HepG2 (cell line): ENCODE measurements at regions not wholly inside any gene's neighbourhood (a gene's known extent, or its start where the extent isn't known, plus 50 kb on each side); places are given as distances from the start of the nearest gene placed in this dataset.

Experiments
- ATAC-seq: fragments of 200-7000 bp; cut with Tn5 transposase; 3 replicates; pipeline ENCODE4 v1.9.1; 2020; ENCODE audit warnings: mild to moderate bottlenecking, moderate library complexity
- BruUV-seq: library from RNA; stranded (reverse); fragments of 400-500 nt; replicated peaks from 2 replicates; lab custom pipeline; 2021; lab: Mats Ljungman, UMichigan
- CTCF ChIA-PET: fragments of 300-600 bp; formaldehyde crosslinking; extraction: SDS; loops from one replicate; lab custom pipeline; 2021; ENCODE audit warnings: low total read pairs, inconsistent platforms, low intra/inter-chr PET ratio; lab: Yijun Ruan, JAX
- POLR2A ChIA-PET: fragments of 350-600 bp; sonication (Branson Sonifier 250); formaldehyde crosslinking; loops from one replicate; lab custom pipeline; 2020; ENCODE audit warnings: antibody characterized with exemption, inconsistent platforms; lab: Yijun Ruan, JAX
- DNase-seq: peaks from one replicate; pipeline ENCODE4 v3.0.0-alpha.2; 2015; ENCODE audit warnings: low spot score
- FAIRE-seq: peaks from 3 replicates; lab custom pipeline; 2011; peaks lifted over from hg19 to GRCh38; lab: Jason Lieb, UNC
- H2AFZ ChIP-seq: one replicate; pipeline ENCODE4 v1.6.1; 2011; ENCODE audit warnings: low read length, inconsistent platforms
- H3K27ac ChIP-seq: fragments of 300-600 bp; 3 replicates; pipeline ENCODE4 v1.8.0; 2011; ENCODE audit warnings: mixed run types, mild to moderate bottlenecking, mixed read lengths, low read length, inconsistent platforms; ENCODE audit not compliant: insufficient read depth; ENCODE audit errors: extremely low read length
- H3K27me3 ChIP-seq, 2 experiments: fragments of 200-600 bp in 1 of 2; 2 replicates in 1 of 2; 3 replicates in 1 of 2; pipeline versions ENCODE4 v1.6.0 to v1.8.0; 2011; ENCODE audit warnings: low read length in 2 of 2, mild to moderate bottlenecking in 2 of 2, moderate library complexity in 2 of 2, inconsistent platforms in 1 of 2; ENCODE audit not compliant: insufficient read depth in 2 of 2, control insufficient read depth in 1 of 2
- H3K36me3 ChIP-seq, 2 experiments: fragments of 200-600 bp in 1 of 2; replicated peaks in 1 of 2; 2 replicates in 1 of 2; 3 replicates in 1 of 2; pipeline versions ENCODE4 v1.5.1 to v1.8.0; 2011; ENCODE audit warnings: low read length in 2 of 2, inconsistent platforms in 1 of 2; ENCODE audit not compliant: insufficient read depth in 2 of 2, control insufficient read depth in 1 of 2
- H3K4me1 ChIP-seq: 2 replicates; pipeline ENCODE4 v1.5.1; 2012; ENCODE audit warnings: low read length, inconsistent platforms; ENCODE audit not compliant: insufficient read depth
- H3K4me2 ChIP-seq: 2 replicates; pipeline ENCODE4 v1.6.0; 2011; ENCODE audit warnings: low read depth, low read length, inconsistent platforms
- H3K4me3 ChIP-seq, 3 experiments: fragments of 200-600 bp in 1 of 3; sonication (generic), shearing (Covaris generic) in 1 of 3; replicated peaks in 1 of 3; 2 replicates each; pipeline ENCODE4 v1.5.1; 2011 to 2016; ENCODE audit warnings: low read length in 3 of 3, inconsistent platforms in 2 of 3, low read depth in 2 of 3, mild to moderate bottlenecking in 2 of 3, control low read depth in 1 of 3, mixed read lengths in 1 of 3; ENCODE audit not compliant: insufficient read depth in 1 of 3
- H3K79me2 ChIP-seq: one replicate; pipeline ENCODE4 v1.6.1; 2011; ENCODE audit warnings: low read length, inconsistent platforms; ENCODE audit not compliant: insufficient read depth
- H3K9ac ChIP-seq: 2 replicates; pipeline ENCODE4 v1.6.0; 2011; ENCODE audit warnings: mild to moderate bottlenecking, low read depth, low read length, inconsistent platforms; ENCODE audit not compliant: insufficient read depth
- H3K9me3 ChIP-seq: 2 replicates; pipeline ENCODE4 v1.5.1; 2012; ENCODE audit warnings: mild to moderate bottlenecking, low read length
- H4K20me1 ChIP-seq: 2 replicates; pipeline ENCODE4 v1.6.0; 2011; ENCODE audit warnings: inconsistent platforms, mild to moderate bottlenecking, low read length, moderate library complexity; ENCODE audit not compliant: insufficient read depth
- HNRNPL ChIP-seq: fragments of 200-400 bp; formaldehyde crosslinking; IDR thresholded peaks from 2 replicates; pipeline ENCODE4 v1.6.1; 2017; ENCODE audit warnings: mild to moderate bottlenecking, low read depth, low read length
- JUND ChIP-seq: sonication (generic); formaldehyde crosslinking; IDR thresholded peaks from 2 replicates; pipeline ENCODE4 v1.8.0; 2022; ENCODE audit warnings: mild to moderate bottlenecking, missing genetic modification reagents
- KAT2B ChIP-seq: fragments of 150-350 bp; IDR thresholded peaks from 2 replicates; pipeline ENCODE4 v1.6.1; 2014; ENCODE audit warnings: low read depth, low read length, borderline replicate concordance
- MAFF ChIP-seq: IDR thresholded peaks from 2 replicates; pipeline ENCODE4 v1.6.1; 2011; ENCODE audit warnings: low read depth, low read length, improper control_type of control experiment
- MAFK ChIP-seq, 2 experiments: IDR thresholded peaks in 1 of 2; conservative IDR thresholded peaks in 1 of 2; 2 replicates each; pipeline ENCODE4 v1.6.1; 2011; ENCODE audit warnings: improper control_type of control experiment in 2 of 2, low read length in 2 of 2
- MTA1 ChIP-seq: sonication (generic); formaldehyde crosslinking; IDR thresholded peaks from 2 replicates; pipeline ENCODE4 v1.4.0; 2020; ENCODE audit warnings: missing genetic modification reagents, mild to moderate bottlenecking, borderline replicate concordance
- NCOR1 ChIP-seq: fragments of 200-600 bp; sonication (generic); IDR thresholded peaks from 2 replicates; pipeline ENCODE4 v1.7.0; 2017; ENCODE audit warnings: antibody characterized with exemption, low read length, borderline replicate concordance
- SMAD1 ChIP-seq: sonication (generic); formaldehyde crosslinking; IDR thresholded peaks from 2 replicates; pipeline ENCODE4 v1.4.0; 2020; ENCODE audit warnings: missing genetic modification reagents, low read depth, mild to moderate bottlenecking, borderline replicate concordance
- STAG1 ChIP-seq: sonication (generic); formaldehyde crosslinking; IDR thresholded peaks from 2 replicates; pipeline ENCODE4 v1.4.0; 2020; ENCODE audit warnings: missing genetic modification reagents
- TEAD2 ChIP-seq: sonication (generic); formaldehyde crosslinking; IDR thresholded peaks from 2 replicates; pipeline ENCODE4 v1.9.0; 2021; ENCODE audit warnings: missing genetic modification reagents
- ZBTB44 ChIP-seq: sonication (generic); formaldehyde crosslinking; IDR thresholded peaks from 2 replicates; pipeline ENCODE4 v1.4.0; 2020; ENCODE audit warnings: missing genetic modification reagents
- ZNF496 ChIP-seq: sonication (generic); formaldehyde crosslinking; IDR thresholded peaks from 2 replicates; pipeline ENCODE4 v1.8.1; 2023; ENCODE audit warnings: mild to moderate bottlenecking, moderate library complexity, missing genetic modification reagents; ENCODE audit not compliant: insufficient replicate concordance
- ZNF704 ChIP-seq: sonication (generic); formaldehyde crosslinking; IDR thresholded peaks from 2 replicates; pipeline ENCODE4 v1.8.1; 2023; ENCODE audit warnings: mild to moderate bottlenecking, inconsistent platforms, moderate library complexity, missing genetic modification reagents, borderline replicate concordance
- WGBS: methylation state at CpG from one replicate; pipeline ENCODE4 v1.1.6; 2017; ENCODE audit warnings: low lambda C conversion rate; 5-methylcytosine and 5-hydroxymethylcytosine counted together
- in situ Hi-C: cut with HindIII; loops from 2 replicates; pipeline ENCODE4 v1.10.0; 2017; ENCODE audit warnings: low pct_unique_long_range_greater_than_20kb; ENCODE audit not compliant: extremely low pct_ligation_motif_present
- intact Hi-C: fragments of 100-400 bp; cut with micrococcal nuclease; formaldehyde crosslinking; loops from one replicate; pipeline ENCODE4 v1.10.0; 2022; ENCODE audit not compliant: unreplicated experiment
- TF ChIP-seq, protein P1 (sequence below): sonication (generic); formaldehyde crosslinking; IDR thresholded peaks from 2 replicates; pipeline ENCODE4 v1.5.1; 2020; ENCODE audit warnings: mild to moderate bottlenecking, missing genetic modification reagents, moderate library complexity

- no peak overlapping the region for H3K27ac ChIP-seq
- no peak for FAIRE-seq
- POLR2A ChIA-PET = no interaction called here
- DNase-seq = no peak
- TF ChIP-seq MAFK (conservative IDR thresholded peaks at IDR 0.05 in 1 of 2, IDR thresholded peaks at IDR 0.05 in 1 of 2; ENCODE audit: low read length in 2 of 2) (peak in 1 of 2 experiments; percentile 45; a peak in 2 of 4 replicates), MAFF (0 out of 2 replicates have a peak, but pooled peaks have one; percentile 18), HNRNPL (no peak)
- TF ChIP-seq, all 625 proteins: peak for 2
- ATAC-seq = no peak
- Histone ChIP-seq H3K27me3 (no peaks in the 10 kb centered on the region), H3K4me3 (no peak overlapping the region), H3K36me3 (no peaks in the 10 kb centered on the region), H2AFZ (no peak overlapping the region), H3K79me2 (no peaks in the 10 kb centered on the region), H3K9me3 (no peaks in the 10 kb centered on the region), H4K20me1 (no peaks in the 10 kb centered on the region), H3K4me1 (no peaks in the 10 kb centered on the region), H3K9ac (no peak overlapping the region), H3K4me2 (no peak overlapping the region)
- WGBS = 31% methylated on average over 1 of the region's 1 CpG
- no TSS peak for BruUV-seq
- intact Hi-C loops (no loop called here), in situ Hi-C loops (no loop called here)
- CTCF ChIA-PET = no interaction called here
Measured at GRCh38 chrX:128599632-128600031, 547.4 kb upstream of the ACTRT1 start.

DNA sequence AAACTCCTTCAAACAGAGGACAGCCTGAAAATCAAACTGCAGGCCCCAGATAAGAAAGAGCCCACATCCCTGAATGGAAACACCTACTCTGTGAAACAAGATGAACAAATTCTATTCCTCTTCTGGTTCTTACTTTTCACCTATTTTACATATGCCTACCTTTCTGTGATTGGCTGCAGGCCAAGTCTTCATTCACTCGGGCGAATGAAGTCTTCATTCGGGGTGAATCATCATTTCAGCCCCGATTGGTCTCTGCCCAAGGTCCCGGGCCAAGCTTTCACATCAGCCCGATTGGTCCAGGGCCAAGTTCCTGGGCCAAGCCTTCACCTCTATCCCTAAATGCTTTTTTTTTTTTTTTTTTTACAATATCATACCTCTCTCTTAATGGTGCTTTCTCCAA lies 529.8 kb upstream of the ACTRT1 start:
- no TSS peak for BruUV-seq
- in situ Hi-C loops = no loop called here
- WGBS = 57% methylated on average over 6 of the region's 6 CpGs
- no peak for TF ChIP-seq KAT2B
- TF ChIP-seq TEAD2 (CRISPR knock-in tag) = no peak
- TF ChIP-seq ZNF496 (CRISPR knock-in tag) = no peak
- no peak for TF ChIP-seq ZBTB44 (CRISPR knock-in tag)
- no peak for TF ChIP-seq NCOR1
- no peak for TF ChIP-seq MTA1 (CRISPR knock-in tag)
- no peak for TF ChIP-seq JUND (CRISPR knock-in tag)
- no peak for TF ChIP-seq STAG1
- TF ChIP-seq, protein P1, sequence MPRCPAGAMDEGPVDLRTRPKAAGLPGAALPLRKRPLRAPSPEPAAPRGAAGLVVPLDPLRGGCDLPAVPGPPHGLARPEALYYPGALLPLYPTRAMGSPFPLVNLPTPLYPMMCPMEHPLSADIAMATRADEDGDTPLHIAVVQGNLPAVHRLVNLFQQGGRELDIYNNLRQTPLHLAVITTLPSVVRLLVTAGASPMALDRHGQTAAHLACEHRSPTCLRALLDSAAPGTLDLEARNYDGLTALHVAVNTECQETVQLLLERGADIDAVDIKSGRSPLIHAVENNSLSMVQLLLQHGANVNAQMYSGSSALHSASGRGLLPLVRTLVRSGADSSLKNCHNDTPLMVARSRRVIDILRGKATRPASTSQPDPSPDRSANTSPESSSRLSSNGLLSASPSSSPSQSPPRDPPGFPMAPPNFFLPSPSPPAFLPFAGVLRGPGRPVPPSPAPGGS (CRISPR knock-in tag) = no peak
- no peak for TF ChIP-seq ZNF704 (CRISPR knock-in tag)
- TF ChIP-seq SMAD1 (CRISPR knock-in tag) = no peak

More for the DNA sequence above, 529.8 kb upstream of the ACTRT1 start:
- intact Hi-C loops = no loop called here
- Histone ChIP-seq H3K4me1 (no peaks in the 10 kb centered on the region), H3K4me3 (no peak overlapping the region), H3K9me3 (no peaks in the 10 kb centered on the region), H3K36me3 (no peaks in the 10 kb centered on the region), H4K20me1 (no peaks in the 10 kb centered on the region), H3K27me3 (no peaks in the 10 kb centered on the region), H3K9ac (no peak overlapping the region), H3K4me2 (no peak overlapping the region), H2AFZ (no peak overlapping the region), H3K79me2 (no peaks in the 10 kb centered on the region), H3K27ac (no peak overlapping the region)
- ATAC-seq (no peak), FAIRE-seq (no peak), DNase-seq (no peak)
- CTCF ChIA-PET = no interaction called here
- POLR2A ChIA-PET = no interaction called here
